HepG2 (cell line): ENCODE measurements at regions not wholly inside any gene's neighbourhood (a gene's known extent, or its start where the extent isn't known, plus 50 kb on each side); places are given as distances from the start of the nearest gene placed in this dataset.

Experiments used
- LBX2 ChIP-seq: sonication (generic); formaldehyde crosslinking; IDR thresholded peaks from 2 replicates; pipeline ENCODE4 v1.5.0; 2020; ENCODE audit warnings: missing genetic modification reagents, mild to moderate bottlenecking, borderline replicate concordance
- MAX ChIP-seq: IDR thresholded peaks from 2 replicates; pipeline ENCODE4 v1.6.1; 2012; ENCODE audit warnings: inconsistent platforms
- MXD1 ChIP-seq: sonication (generic); formaldehyde crosslinking; IDR thresholded peaks from 2 replicates; pipeline ENCODE4 v1.4.0; 2020; ENCODE audit warnings: mild to moderate bottlenecking, missing genetic modification reagents
- ZNF670 ChIP-seq: sonication (generic); formaldehyde crosslinking; IDR thresholded peaks from 2 replicates; pipeline ENCODE4 v1.8.0; 2022; ENCODE audit warnings: mild to moderate bottlenecking, missing genetic modification reagents, borderline replicate concordance
- ZUFSP ChIP-seq: sonication (generic); formaldehyde crosslinking; IDR thresholded peaks from 2 replicates; pipeline ENCODE4 v1.9.0; 2021; ENCODE audit warnings: missing genetic modification reagents, mild to moderate bottlenecking, borderline replicate concordance

GRCh38 chr18:67278984-67279383 is 237.5 kb downstream of the DSEL start:
- TF ChIP-seq ZNF670 (no peak), LBX2 (CRISPR knock-in tag) (no peak), MXD1 (no peak), MAX (no peak), ZUFSP (CRISPR knock-in tag) (no peak)
